Lung (tissue), 11 donors: ENCODE measurements at regions not wholly inside any gene's neighbourhood (a gene's known extent, or its start where the extent isn't known, plus 50 kb on each side); places are given as distances from the start of the nearest gene placed in this dataset.

Source experiments
- ATAC-seq: fragments of 200-7000 bp; cut with Tn5 transposase; one replicate; pipeline ENCODE4 v1.9.1; 2020; ENCODE audit warnings: moderate number of reproducible peaks; ENCODE audit not compliant: insufficient read depth, low FRiP score
- DNase-seq, 3 donors: peaks; one replicate each; pipeline ENCODE4 v3.0.0-alpha.2; 2013 to 2017
- H3K27ac ChIP-seq, 2 donors: one replicate each; pipeline ENCODE4 v1.5.1; 2013; ENCODE audit warnings: mild to moderate bottlenecking in 2 of 2, moderate library complexity in 2 of 2, control low read depth in 1 of 2, inconsistent platforms in 1 of 2, low read depth in 1 of 2, low read length in 1 of 2
- H3K27me3 ChIP-seq, 3 donors: one replicate each; pipeline ENCODE4 v1.5.1; 2013; ENCODE audit warnings: low read length in 2 of 3; ENCODE audit not compliant: control insufficient read depth in 3 of 3, insufficient read depth in 3 of 3
- H3K36me3 ChIP-seq, 4 donors: one replicate each; pipeline ENCODE4 v1.5.1; 2013; ENCODE audit warnings: low read length in 4 of 4, mild to moderate bottlenecking in 1 of 4, moderate library complexity in 1 of 4; ENCODE audit not compliant: control insufficient read depth in 4 of 4, insufficient read depth in 4 of 4
- H3K4me1 ChIP-seq, 5 donors: one replicate each; pipeline ENCODE4 v1.5.1; 2013; ENCODE audit warnings: low read length in 5 of 5, mild to moderate bottlenecking in 2 of 5, moderate library complexity in 1 of 5; ENCODE audit not compliant: control insufficient read depth in 5 of 5, insufficient read depth in 5 of 5
- H3K4me3 ChIP-seq: one replicate; pipeline ENCODE4 v1.5.1; 2013; ENCODE audit warnings: mild to moderate bottlenecking, control low read depth, moderate library complexity
- H3K9ac ChIP-seq, 2 donors: one replicate each; pipeline ENCODE4 v1.5.1; 2013; ENCODE audit warnings: low read length in 2 of 2, control low read depth in 1 of 2; ENCODE audit not compliant: insufficient read depth in 1 of 2
- H3K9me3 ChIP-seq, 4 donors: one replicate each; pipeline ENCODE4 v1.5.1; 2013; ENCODE audit warnings: low read length in 3 of 4, mild to moderate bottlenecking in 1 of 4, moderate library complexity in 1 of 4; ENCODE audit not compliant: control insufficient read depth in 4 of 4, insufficient read depth in 3 of 4
- WGBS, 2 donors: extraction: QIAGEN DNeasy Blood & Tissue Kit; methylation state at CpG; one replicate each; pipeline ENCODE4 v1.1.7; 2013; 5-methylcytosine and 5-hydroxymethylcytosine counted together
- TF ChIP-seq, protein P1 (sequence below): IDR thresholded peaks from 2 replicates; pipeline ENCODE4 v1.5.1; 2012; ENCODE audit warnings: mild to moderate bottlenecking; ENCODE audit errors: control extremely low read depth, extremely low read depth
- donor health status: control.
- donor health status: control.
- donor health status: Bipolar disorder and iron deficiency.
- donor health status: healthy.
- donor health status: DM: yes; HTN: yes; CAD: no.

DNA sequence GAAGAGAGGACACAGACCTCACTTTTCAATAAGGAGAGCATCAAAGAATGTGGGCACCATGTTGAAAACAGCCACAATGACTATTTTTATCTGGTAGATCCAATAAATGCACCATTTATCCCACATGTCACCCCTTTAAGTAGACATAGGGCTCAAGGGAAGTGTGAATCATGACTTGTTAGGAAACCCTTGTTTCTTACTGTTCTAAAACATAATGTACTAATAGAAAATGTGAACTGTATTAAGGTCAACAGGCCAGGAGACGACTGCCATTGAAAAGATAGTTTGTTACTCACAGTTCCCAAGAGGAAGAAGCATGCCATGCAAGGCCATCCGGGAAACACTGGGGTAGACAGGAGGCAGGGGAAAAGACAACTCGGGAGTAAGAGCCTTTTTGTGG lies 137.7 kb downstream of the EN1 start:
- Histone ChIP-seq H3K9me3 (peaks cover 0 to 1% (median 0%) of the 10 kb centered on the region in 4 donors), H3K36me3 (no peaks in the 10 kb centered on the region), H3K4me1 (peaks cover 0 to 1% (median 0%) of the 10 kb centered on the region in 5 donors), H3K27ac (no peak overlapping the region), H3K9ac (no peak overlapping the region), H3K27me3 (peaks cover 0 to 2% (median 0%) of the 10 kb centered on the region in 3 donors), H3K4me3 (no peak overlapping the region)
- 77 to 78% methylated on average over 3 of the region's 3 CpGs for WGBS, 2 donors
- ATAC-seq (no peak), DNase-seq (no peak)
- TF ChIP-seq, protein P1, sequence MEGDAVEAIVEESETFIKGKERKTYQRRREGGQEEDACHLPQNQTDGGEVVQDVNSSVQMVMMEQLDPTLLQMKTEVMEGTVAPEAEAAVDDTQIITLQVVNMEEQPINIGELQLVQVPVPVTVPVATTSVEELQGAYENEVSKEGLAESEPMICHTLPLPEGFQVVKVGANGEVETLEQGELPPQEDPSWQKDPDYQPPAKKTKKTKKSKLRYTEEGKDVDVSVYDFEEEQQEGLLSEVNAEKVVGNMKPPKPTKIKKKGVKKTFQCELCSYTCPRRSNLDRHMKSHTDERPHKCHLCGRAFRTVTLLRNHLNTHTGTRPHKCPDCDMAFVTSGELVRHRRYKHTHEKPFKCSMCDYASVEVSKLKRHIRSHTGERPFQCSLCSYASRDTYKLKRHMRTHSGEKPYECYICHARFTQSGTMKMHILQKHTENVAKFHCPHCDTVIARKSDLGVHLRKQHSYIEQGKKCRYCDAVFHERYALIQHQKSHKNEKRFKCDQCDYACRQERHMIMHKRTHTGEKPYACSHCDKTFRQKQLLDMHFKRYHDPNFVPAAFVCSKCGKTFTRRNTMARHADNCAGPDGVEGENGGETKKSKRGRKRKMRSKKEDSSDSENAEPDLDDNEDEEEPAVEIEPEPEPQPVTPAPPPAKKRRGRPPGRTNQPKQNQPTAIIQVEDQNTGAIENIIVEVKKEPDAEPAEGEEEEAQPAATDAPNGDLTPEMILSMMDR = no peak

GRCh38 chr2:118706844-118707243 lies 140.6 kb downstream of the EN1 start:
- Histone ChIP-seq H3K27me3 (peaks cover 0 to 2% (median 0%) of the 10 kb centered on the region in 3 donors), H3K4me1 (peaks cover 0 to 1% (median 0%) of the 10 kb centered on the region in 5 donors), H3K9ac (no peak overlapping the region), H3K9me3 (peaks cover 0 to 1% (median 0%) of the 10 kb centered on the region in 4 donors), H3K36me3 (no peaks in the 10 kb centered on the region), H3K4me3 (no peak overlapping the region), H3K27ac (no peak overlapping the region)
- no peak for ATAC-seq
- TF ChIP-seq, protein P1 = no peak
- WGBS, 2 donors = 85% methylated on average over 1 of the region's 1 CpG
- no peak for DNase-seq

DNA sequence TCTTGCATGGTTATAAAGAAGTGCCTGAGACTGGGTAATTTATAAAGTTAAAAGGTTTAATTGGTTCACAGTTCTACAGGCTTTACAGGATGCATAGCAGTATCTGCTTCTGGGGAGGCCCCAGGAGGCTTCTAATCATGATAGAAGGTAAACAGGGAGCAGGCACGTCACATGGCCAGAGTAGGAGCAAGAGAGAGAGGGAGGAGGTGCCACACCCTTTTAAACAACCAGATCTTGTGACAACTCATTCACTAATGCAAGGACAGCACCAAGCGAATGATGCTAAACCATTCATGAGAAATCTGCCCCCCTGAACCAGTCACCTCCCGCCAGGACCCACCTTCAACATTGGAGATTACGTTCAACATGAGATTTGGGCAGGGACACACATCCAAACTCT lies 141.1 kb downstream of the EN1 start:
- H3K4me3 ChIP-seq = no peak overlapping the region
- TF ChIP-seq, protein P1 = no peak
- no peak for DNase-seq
- WGBS, 2 donors = 63 to 80% methylated on average over 4 of the region's 4 CpGs
- H3K27ac ChIP-seq = no peak overlapping the region
- no peaks in the 10 kb centered on the region for H3K36me3 ChIP-seq
- peaks cover 0 to 1% (median 0%) of the 10 kb centered on the region in 5 donors for H3K4me1 ChIP-seq
- H3K27me3 ChIP-seq = peaks cover 0 to 2% (median 0%) of the 10 kb centered on the region in 3 donors
- ATAC-seq = no peak
- peaks cover 0 to 2% (median 0%) of the 10 kb centered on the region in 4 donors for H3K9me3 ChIP-seq
- no peak overlapping the region for H3K9ac ChIP-seq

DNA sequence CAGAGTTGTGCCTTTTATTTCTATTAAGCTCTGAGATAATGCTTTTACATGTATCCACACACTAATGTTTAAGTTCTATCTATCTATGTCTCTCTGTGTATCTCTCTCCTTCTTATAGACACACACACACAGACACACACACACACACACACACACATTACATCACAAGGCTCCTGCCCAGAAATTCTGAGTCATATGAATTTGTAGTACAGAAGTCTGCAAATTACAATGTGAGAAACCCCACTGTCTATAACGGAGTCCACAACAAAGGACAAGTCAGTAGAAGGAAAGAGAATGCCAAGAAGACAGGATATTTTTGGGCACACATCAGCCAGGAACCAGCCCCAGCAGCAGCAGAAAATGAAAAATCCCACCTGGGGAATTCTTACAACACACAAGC lies 142.4 kb downstream of the EN1 start:
- peaks cover 0 to 3% (median 0%) of the 10 kb centered on the region in 4 donors for H3K9me3 ChIP-seq
- 74 to 84% methylated on average over 1 of the region's 1 CpG for WGBS, 2 donors
- DNase-seq (no peak), ATAC-seq (no peak)
- peaks cover 0 to 1% (median 0%) of the 10 kb centered on the region in 5 donors for H3K4me1 ChIP-seq
- H3K36me3 ChIP-seq = no peaks in the 10 kb centered on the region
- TF ChIP-seq, protein P1 = no peak
- no peak overlapping the region for H3K9ac ChIP-seq
- H3K27me3 ChIP-seq = peaks cover 0 to 5% (median 0%) of the 10 kb centered on the region in 3 donors
- no peak overlapping the region for H3K4me3 ChIP-seq
- no peak overlapping the region for H3K27ac ChIP-seq
